ENCODE measurements at regions not wholly inside any gene's neighbourhood (a gene's known extent, or its start where the extent isn't known, plus 50 kb on each side); places are given as distances from the start of the nearest gene placed in this dataset.
"Not testable (repeated sequence)": the region's sequence is repeated elsewhere in the genome, so short reads cannot be mapped to it uniquely, and the experiment has no call there.

DNA sequence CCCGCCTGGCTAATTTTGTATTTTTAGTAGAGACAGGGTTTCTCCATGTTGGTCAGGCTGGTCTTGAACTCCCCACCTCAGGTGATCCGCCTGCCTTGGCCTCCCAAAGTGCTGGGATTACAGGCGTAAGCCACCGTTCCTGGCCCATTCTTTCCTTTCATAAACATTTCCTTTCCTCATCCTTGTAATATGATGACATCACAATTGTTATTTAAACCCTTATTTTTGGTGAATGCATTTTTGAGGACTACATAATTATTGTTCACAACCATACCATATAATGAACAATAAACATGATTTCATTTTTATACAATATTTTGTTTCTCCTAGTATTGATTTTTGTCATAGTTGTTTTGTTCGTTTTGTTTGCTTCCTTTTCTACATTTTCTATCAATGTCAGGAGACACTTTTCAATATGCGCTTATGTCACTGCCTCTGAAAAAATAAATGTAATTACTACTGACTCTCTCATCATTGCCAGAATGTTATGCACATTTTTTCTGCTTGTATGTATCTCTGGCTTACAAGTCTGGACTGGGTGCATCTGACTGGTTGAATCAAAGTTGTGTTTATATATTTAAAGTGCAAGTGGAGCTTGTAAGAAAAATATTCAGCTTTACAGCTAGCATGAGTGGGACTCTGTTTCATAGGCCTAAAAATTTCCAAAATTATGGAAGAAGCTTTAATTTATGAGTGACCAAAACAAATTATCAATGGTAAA, 2286.3 kb upstream of the RAG2 start:
- TF ChIP-seq, protein P1, sequence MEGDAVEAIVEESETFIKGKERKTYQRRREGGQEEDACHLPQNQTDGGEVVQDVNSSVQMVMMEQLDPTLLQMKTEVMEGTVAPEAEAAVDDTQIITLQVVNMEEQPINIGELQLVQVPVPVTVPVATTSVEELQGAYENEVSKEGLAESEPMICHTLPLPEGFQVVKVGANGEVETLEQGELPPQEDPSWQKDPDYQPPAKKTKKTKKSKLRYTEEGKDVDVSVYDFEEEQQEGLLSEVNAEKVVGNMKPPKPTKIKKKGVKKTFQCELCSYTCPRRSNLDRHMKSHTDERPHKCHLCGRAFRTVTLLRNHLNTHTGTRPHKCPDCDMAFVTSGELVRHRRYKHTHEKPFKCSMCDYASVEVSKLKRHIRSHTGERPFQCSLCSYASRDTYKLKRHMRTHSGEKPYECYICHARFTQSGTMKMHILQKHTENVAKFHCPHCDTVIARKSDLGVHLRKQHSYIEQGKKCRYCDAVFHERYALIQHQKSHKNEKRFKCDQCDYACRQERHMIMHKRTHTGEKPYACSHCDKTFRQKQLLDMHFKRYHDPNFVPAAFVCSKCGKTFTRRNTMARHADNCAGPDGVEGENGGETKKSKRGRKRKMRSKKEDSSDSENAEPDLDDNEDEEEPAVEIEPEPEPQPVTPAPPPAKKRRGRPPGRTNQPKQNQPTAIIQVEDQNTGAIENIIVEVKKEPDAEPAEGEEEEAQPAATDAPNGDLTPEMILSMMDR (conservative IDR thresholded peaks at IDR 0.05; ENCODE audit: low read depth, low read length) = no peak
- no peak for DNase-seq (ENCODE audit: low read depth)
- H3K4me3 ChIP-seq (ENCODE audit: low read depth, low read length) = no peak overlapping the region

DNA sequence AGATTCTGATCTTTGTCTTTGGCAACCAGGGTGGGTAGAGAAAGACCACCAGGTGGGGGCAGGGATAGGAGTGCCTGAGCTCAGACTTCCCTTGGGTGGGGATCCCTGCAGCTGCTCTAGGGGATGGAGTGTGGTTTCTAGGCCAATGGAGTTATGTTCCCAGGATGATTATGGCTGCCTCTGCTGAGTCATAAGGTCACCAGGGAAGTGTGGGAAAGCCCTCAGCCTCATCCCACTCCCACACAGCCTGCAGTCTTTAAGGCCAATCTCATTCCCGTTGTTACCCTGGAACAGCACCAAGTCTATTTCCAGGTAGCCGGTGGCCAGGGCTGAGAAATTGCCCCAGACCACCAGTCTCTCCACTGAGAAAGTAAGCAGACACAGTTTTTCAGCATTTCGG, 2269.3 kb upstream of the RAG2 start:
- no peak for DNase-seq (ENCODE audit: low read depth)
- TF ChIP-seq, protein P1 (conservative IDR thresholded peaks at IDR 0.05; ENCODE audit: low read depth, low read length) = no peak

DNA sequence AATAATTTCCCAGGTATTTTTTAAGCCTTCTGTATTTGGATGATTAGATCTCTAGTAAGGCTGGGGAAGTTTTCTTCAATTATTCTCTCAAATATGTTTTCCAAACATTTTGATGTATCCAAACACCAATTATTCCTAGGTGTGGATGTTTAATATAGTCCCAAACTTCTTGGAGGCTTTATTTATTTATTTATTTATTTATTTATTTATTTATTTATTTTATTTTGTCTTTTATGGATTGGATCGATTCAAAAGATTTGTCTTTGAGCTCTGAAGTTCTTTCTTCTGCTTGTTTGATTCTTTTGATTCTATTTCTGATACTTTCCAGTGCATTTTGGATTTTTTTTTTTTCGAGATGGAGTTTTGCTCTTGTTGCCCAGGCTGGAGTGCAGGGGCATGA, 2267.9 kb upstream of the RAG2 start:
- H3K4me3 ChIP-seq (ENCODE audit: low read depth, low read length) = no peak overlapping the region
- no peak for DNase-seq (ENCODE audit: low read depth)
- TF ChIP-seq, protein P1 (conservative IDR thresholded peaks at IDR 0.05; ENCODE audit: low read depth, low read length) = no peak

More for the DNA sequence above, 2269.3 kb upstream of the RAG2 start:
- no peak overlapping the region for H3K4me3 ChIP-seq (ENCODE audit: low read depth, low read length)

DNA sequence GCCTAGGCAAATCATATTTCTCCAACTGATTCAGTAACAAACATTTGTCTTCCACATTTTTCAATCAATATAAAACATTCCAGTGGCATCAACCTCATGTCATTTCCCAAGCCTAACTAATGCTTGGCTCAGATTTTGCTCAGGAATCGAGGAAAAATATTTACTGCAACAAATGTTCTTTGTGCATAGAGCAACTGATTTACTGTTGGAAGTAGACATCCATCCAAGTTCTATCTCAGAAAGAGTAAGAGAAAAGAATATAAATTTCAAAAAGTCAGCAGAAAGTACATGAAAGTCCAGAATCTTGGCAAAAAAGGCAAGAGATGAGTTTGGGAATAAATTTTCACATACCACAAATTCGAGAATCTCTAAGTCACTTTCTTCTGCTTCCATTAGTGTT, 2245.0 kb upstream of the RAG2 start:
- DNase-seq (ENCODE audit: low read depth) = no peak
- H3K4me3 ChIP-seq (ENCODE audit: low read depth, low read length) = no peak overlapping the region
- TF ChIP-seq, protein P1 (conservative IDR thresholded peaks at IDR 0.05; ENCODE audit: low read depth, low read length) = no peak

DNA sequence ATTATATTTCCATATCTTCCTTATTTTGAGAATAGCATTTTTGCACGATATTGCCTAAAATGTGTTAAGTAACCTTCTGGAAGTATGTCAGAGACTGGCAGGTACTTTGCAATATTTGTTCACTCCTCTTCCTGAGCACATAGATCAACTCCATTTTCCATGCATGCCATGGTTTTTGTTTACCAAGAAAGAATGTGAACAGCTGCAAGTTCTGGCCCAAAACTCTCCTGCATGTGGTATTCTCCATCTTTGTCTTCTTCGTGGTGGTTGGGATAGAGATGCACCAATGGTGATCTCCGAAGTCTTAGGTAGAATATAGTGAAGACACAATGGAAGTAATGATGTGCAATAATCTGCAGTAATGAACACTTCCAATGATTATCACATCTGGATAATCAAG, 2241.0 kb upstream of the RAG2 start:
- DNase-seq (ENCODE audit: low read depth) = no peak
- no peak overlapping the region for H3K4me3 ChIP-seq (ENCODE audit: low read depth, low read length)
- TF ChIP-seq, protein P1 (conservative IDR thresholded peaks at IDR 0.05; ENCODE audit: low read depth, low read length) = no peak

DNA sequence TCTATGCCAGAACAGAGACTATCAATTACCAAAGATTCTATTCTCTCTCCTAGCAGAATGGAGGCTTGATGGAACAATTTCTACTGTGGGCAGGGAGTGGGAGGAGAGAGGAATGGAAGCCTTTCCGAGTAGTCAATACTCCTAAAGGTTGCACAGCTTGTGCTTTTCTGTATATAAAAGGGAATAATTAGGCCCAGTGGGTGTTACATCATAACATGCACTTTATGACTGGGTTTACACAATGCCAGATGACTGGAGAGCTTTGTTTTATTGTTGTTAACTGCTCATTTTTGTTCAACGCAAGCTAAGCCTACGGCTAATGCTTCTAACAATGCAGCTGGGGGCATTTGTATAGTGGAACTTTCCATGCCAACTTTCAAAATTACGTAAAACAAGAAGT, 2237.9 kb upstream of the RAG2 start:
- TF ChIP-seq, protein P1 (conservative IDR thresholded peaks at IDR 0.05; ENCODE audit: low read depth, low read length) = no peak
- DNase-seq (ENCODE audit: low read depth) = no peak
- no peak overlapping the region for H3K4me3 ChIP-seq (ENCODE audit: low read depth, low read length)

DNA sequence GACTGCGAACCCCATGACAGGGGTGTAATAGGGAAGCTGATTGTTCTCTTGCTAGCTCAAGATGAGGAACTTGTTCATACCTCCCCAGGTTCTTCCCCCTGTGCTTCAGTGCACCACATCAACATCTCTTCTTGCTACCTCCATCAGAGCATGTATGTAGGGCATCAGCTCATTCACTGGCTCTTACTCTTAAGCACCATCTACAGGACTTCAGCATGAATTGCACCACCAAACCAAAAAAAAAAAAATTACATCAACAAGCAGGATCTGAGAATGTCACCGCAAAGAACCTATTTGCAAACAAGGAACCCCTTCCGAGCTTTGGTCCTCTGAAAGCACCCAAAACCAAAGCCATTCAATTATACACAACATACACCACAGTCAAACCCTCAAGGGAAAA, 2226.5 kb upstream of the RAG2 start:
- TF ChIP-seq, protein P1 (conservative IDR thresholded peaks at IDR 0.05; ENCODE audit: low read depth, low read length) = peak; percentile 24
- no peak for DNase-seq (ENCODE audit: low read depth)
- H3K4me3 ChIP-seq (ENCODE audit: low read depth, low read length) = no peak overlapping the region

DNA sequence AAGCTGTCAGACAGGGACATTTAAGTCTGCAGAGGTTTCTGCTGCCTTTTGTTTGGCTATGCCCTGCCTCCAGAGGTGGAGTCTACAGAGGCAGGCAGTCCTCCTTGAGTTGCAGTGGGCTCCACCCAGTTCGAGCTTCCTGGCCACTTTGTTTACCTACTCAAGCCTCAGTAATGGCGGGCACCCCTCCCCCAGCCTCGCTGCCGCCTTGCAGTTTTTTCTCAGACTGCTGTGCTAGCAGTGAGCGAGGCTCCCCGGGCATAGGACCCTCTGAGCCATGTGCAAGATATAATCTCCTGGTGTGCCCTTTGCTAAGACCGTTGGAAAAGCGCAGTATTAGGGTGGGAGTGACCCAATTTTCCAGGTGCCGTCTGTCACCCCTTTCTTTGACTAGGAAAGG, 2223.8 kb upstream of the RAG2 start:
- not testable (repeated sequence) for DNase-seq (ENCODE audit: low read depth); H3K4me3 ChIP-seq (ENCODE audit: low read depth, low read length)
